ENCODE measurements at regions not wholly inside any gene's neighbourhood (a gene's known extent, or its start where the extent isn't known, plus 50 kb on each side); places are given as distances from the start of the nearest gene placed in this dataset.

GRCh38 chr7:135857519-135858274 lies 109.1 kb upstream of the FAM180A start:
- H4K20me1 ChIP-seq (ENCODE audit: insufficient read depth, low read length), result no peaks in the 10 kb centered on the region
- in situ Hi-C loops (cut with MboI; ENCODE audit: low sequenced_read_pairs) (no loop called here), intact Hi-C loops (cut with micrococcal nuclease) (no loop called here), dilution Hi-C loops (cut with HindIII; ENCODE audit: low sequenced_read_pairs, unreplicated experiment) (no loop called here)
- H3K27ac ChIP-seq (ENCODE audit: insufficient read depth, low read length), result no peak overlapping the region
- H2BK120ac ChIP-seq (ENCODE audit: low read depth, low read length), result no peak overlapping the region
- H4K5ac ChIP-seq (ENCODE audit: low read depth, low read length), result no peak overlapping the region
- no peak for DNase-seq
- no peak overlapping the region for H3K4me3 ChIP-seq (ENCODE audit: insufficient read depth, low read depth, low read length)
- H4K91ac ChIP-seq (ENCODE audit: insufficient read depth, low read depth, low read length), result no peak overlapping the region
- CTCF ChIA-PET, result no interaction called here
- H3K14ac ChIP-seq (replicated peaks; ENCODE audit: low read depth, low read length), result no peak overlapping the region
- no peak overlapping the region for H2AFZ ChIP-seq (replicated peaks; ENCODE audit: low read length, poor library complexity)
- no CpG with 5 or more reads among the region's 3 CpGs for WGBS, 2 experiments (ENCODE audit: extremely low coverage in 2 of 2, insufficient read length in 1 of 2)
- POLR2A ChIA-PET (ENCODE audit: unreplicated experiment), result no interaction called here
- H3K56ac ChIP-seq (ENCODE audit: extremely low read depth, insufficient read depth, low read length), result no peak overlapping the region
- H3K9me3 ChIP-seq (ENCODE audit: control insufficient read depth, insufficient read depth, low read length), result 0 out of 2 replicates have a peak, but pooled peaks cover 2% of the 10 kb centered on the region
- H2AK5ac ChIP-seq (ENCODE audit: low read depth, low read length), result no peak overlapping the region
- H2AK9ac ChIP-seq (replicated peaks; ENCODE audit: low read depth, low read length, poor library complexity), result no peak overlapping the region
- no peak overlapping the region for H3K9ac ChIP-seq (ENCODE audit: low read depth, low read length)
- H2BK5ac ChIP-seq (ENCODE audit: low read depth, low read length, poor library complexity, severe bottlenecking), result no peak overlapping the region
- H4K8ac ChIP-seq (ENCODE audit: low read depth in 2 of 2, low read length in 2 of 2), result no peak overlapping the region
- no peaks in the 10 kb centered on the region; the same call in 1 of the 2 replicates for H3K9me1 ChIP-seq (ENCODE audit: insufficient read depth, low read length)
- BruUV-seq (replicated peaks), result no TSS peak
- H2BK20ac ChIP-seq (ENCODE audit: low read depth, low read length), result no peak overlapping the region
- no peak overlapping the region for H3K4me2 ChIP-seq (ENCODE audit: low read depth, low read length)
- no peak overlapping the region for H2BK15ac ChIP-seq (ENCODE audit: low read depth, low read length)
- ATAC-seq (ENCODE audit: low read depth), result no peak
- H3K27me3 ChIP-seq (ENCODE audit: control insufficient read depth, insufficient read depth, low read length), result peaks cover 8% of the 10 kb centered on the region
- no peak overlapping the region for H3K18ac ChIP-seq (ENCODE audit: low read depth, low read length)
- H3K36me3 ChIP-seq (ENCODE audit: control insufficient read depth, insufficient read depth, low read length), result no peaks in the 10 kb centered on the region
- no peaks in the 10 kb centered on the region for H3K79me1 ChIP-seq (ENCODE audit: low read depth in 1 of 2, low read length in 2 of 2)
- H3K4me1 ChIP-seq (ENCODE audit: control insufficient read depth, insufficient read depth, low read length), result peaks cover 1% of the 10 kb centered on the region; the same call in 1 of the 2 replicates
- no peak for TF ChIP-seq POLR2A (IDR thresholded peaks at IDR 0.05; ENCODE audit: low read depth, low read length)
- no peak for TF ChIP-seq RAD21 (IDR thresholded peaks at IDR 0.05; ENCODE audit: low read length)
- TF ChIP-seq USF2 (IDR thresholded peaks at IDR 0.05; ENCODE audit: low read depth, low read length), result no peak
- TF ChIP-seq CTCF (conservative IDR thresholded peaks at IDR 0.05; ENCODE audit: low read depth, low read length), result no peak
- TF ChIP-seq MAFK (IDR thresholded peaks at IDR 0.05; ENCODE audit: low read depth, low read length), result no peak
- no peak for TF ChIP-seq CEBPB (IDR thresholded peaks at IDR 0.05; ENCODE audit: low read depth, low read length)
- TF ChIP-seq NFE2L2 (IDR thresholded peaks at IDR 0.05; ENCODE audit: low read depth, low read length), result no peak
- TF ChIP-seq ELK1 (IDR thresholded peaks at IDR 0.05; ENCODE audit: borderline replicate concordance, low read depth, low read length), result no peak
- no peak for TF ChIP-seq CHD1 (IDR thresholded peaks at IDR 0.05; ENCODE audit: low read depth, low read length)
- TF ChIP-seq RCOR1 (IDR thresholded peaks at IDR 0.05; ENCODE audit: insufficient replicate concordance, low read length), result no peak
- no peak for TF ChIP-seq MAZ (IDR thresholded peaks at IDR 0.05; ENCODE audit: borderline replicate concordance, low read depth, low read length)
- TF ChIP-seq SMC3 (IDR thresholded peaks at IDR 0.05; ENCODE audit: low read depth, low read length), result no peak
- no peak for TF ChIP-seq RFX5 (IDR thresholded peaks at IDR 0.05; ENCODE audit: low read depth, low read length)
- TF ChIP-seq FOS (IDR thresholded peaks at IDR 0.05; ENCODE audit: low read depth, low read length), result no peak
- no peak overlapping the region for H3K23ac ChIP-seq (ENCODE audit: low read depth, low read length)
- H3K4ac ChIP-seq (ENCODE audit: low read depth, low read length), result no peak overlapping the region

All from IMR-90 (cell line).